ENCODE measurements at regions not wholly inside any gene's neighbourhood (a gene's known extent, or its start where the extent isn't known, plus 50 kb on each side); places are given as distances from the start of the nearest gene placed in this dataset.

- TF ChIP-seq SPI1 (IDR thresholded peaks at IDR 0.05; ENCODE audit: low read depth, low read length): no peak
- TF ChIP-seq POLR2A (IDR thresholded peaks at IDR 0.05; ENCODE audit: low read depth, low read length): no peak
- no peak for TF ChIP-seq TAF1 (IDR thresholded peaks at IDR 0.05; ENCODE audit: low read depth, low read length)
- no peak for TF ChIP-seq POLR2AphosphoS5 (IDR thresholded peaks at IDR 0.05; ENCODE audit: low read depth, low read length)
- no peak for TF ChIP-seq PAX5 (IDR thresholded peaks at IDR 0.05; ENCODE audit: insufficient read depth, low read length, severe bottlenecking)
Measured at GRCh38 chr3:186413615-186414415, 51.8 kb upstream of the DGKG start.
